Skeletal muscle cell (primary cell): ENCODE measurements at regions not wholly inside any gene's neighbourhood (a gene's known extent, or its start where the extent isn't known, plus 50 kb on each side); places are given as distances from the start of the nearest gene placed in this dataset.

Source experiments
- DNase-seq: peaks from one replicate; pipeline ENCODE4 v3.0.0-alpha.2; 2010; ENCODE audit warnings: low read depth
- H3K4me3 ChIP-seq: 2 replicates; pipeline ENCODE4 v1.5.1; 2011; ENCODE audit warnings: low read depth, mild to moderate bottlenecking, control low read depth, low read length, moderate library complexity

DNA sequence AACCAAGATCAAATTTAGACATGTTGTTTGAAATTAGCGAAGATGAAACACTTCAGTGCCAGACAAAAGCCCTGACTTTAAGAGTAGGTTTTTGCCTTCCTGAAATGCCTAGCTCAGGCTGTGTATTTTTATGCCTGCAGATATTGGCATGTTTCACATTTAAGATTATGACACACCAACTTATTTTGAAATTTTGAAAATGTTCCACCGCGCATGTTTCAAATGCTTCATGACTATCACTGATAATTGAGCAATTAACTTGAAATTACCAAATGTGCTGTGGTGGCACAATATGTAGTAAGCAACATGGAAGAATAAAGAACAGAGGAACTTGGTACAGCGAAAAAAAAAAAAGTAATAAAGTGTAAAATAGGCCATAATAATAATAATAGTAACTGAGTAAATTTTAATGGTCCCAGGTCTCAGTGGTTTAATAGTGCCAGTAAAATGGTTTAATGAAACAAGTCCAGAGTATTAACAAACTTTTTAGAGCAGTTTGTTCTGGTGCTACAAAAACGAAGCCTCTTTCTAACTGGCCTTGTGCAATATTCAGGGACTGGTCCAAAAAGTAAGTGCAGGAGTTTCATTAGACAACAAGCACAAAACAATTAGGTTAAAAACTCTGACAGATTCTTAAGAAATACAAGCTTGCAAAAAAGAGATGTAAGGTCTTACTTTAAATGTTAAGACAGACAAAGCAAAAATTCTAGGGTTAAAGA, 112.5 kb upstream of the SOX6 start:
- no peak for DNase-seq
- no peak overlapping the region for H3K4me3 ChIP-seq

DNA sequence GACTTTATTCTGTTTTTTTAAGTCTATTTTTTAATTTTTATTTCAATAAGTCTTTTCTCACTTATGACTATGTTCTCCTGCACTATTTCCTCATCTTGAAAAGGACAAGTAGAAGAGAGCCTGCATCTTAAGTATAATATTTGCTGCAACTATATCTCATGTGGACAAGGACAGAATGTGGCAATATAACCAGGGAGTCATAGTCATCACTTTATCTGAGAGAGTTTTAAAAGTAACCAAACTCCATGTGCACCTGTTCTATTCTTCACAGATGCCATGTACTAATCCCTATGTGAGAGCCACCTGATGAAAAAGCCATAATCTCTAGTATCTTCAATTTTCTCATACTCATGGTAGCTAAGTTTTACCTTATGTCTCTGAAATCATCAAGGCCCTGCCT, 104.2 kb upstream of the SOX6 start:
- DNase-seq: no peak
- H3K4me3 ChIP-seq: no peak overlapping the region

DNA sequence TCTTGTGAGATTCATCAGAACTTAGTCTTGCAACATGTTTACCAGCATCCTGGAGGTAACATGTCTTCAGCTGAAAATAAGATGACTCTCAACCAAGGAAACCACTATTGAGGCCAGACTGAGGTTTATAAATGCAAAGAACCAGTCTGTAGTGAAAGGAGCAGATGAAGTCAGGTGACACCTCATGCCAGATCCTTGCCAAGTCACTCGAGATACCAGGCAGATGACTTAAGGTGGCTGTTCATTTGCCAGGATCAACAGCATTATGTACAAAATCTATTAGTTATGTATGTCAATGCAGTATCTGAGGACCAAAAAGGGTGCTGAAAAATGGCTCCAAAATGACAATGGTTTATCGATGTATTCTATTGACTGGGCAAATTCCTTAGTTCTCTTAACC, 100.0 kb upstream of the SOX6 start:
- H3K4me3 ChIP-seq: no peak overlapping the region
- no peak for DNase-seq

DNA sequence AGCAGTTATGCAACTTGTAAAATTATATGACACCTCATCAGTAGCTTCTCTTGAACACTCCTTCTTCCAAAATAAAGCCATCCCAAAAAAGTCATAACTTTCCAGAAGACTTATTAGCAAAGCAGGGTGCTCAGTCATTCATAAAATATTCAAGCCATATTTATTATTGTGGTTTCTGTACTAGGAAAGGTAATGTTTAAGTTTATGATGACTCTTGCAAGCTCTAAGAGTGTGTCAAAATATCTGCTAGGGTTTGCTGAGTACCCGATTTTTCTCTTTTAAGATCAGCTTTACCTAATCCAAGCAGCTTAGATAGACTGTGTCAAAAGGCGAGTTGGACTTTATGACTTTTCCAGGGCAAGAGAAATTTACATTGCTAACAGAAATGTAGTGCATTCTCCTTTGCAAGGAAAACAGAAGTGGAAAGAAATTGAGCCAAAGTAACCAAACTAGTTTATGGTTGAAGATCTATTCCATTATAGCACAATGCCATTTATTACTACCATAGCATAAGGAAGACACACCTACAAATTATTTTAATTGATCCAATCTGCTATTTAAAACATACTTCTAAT, 98.0 kb upstream of the SOX6 start:
- DNase-seq: no peak
- no peak overlapping the region for H3K4me3 ChIP-seq

DNA sequence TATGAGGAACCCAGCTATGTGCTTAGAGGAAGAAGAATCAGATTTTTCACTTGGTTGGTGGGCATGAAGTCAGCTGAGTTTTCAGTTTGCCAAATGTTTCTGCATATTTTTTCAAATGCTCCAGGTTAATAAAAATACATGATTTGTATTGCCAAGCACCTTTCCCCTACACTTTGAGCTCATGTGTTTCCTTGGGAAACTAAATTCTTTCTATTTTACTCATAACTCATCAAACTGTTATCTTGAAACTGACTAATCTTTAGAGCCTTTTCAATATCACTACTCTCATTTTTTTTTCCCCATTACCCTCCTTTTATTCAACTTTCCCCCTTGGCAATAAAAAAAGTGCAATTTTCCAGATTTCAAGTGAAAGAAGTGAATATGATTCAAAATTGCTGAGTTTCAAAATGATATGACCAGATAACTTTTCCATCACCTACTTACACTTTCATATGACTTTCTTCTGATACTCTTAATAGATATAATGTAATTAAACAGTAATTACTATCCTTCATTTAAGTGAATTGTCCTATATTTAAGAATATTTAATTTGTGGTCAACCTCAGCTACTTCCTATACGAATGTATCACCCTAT, 91.9 kb upstream of the SOX6 start:
- DNase-seq: no peak
- no peak overlapping the region for H3K4me3 ChIP-seq

DNA sequence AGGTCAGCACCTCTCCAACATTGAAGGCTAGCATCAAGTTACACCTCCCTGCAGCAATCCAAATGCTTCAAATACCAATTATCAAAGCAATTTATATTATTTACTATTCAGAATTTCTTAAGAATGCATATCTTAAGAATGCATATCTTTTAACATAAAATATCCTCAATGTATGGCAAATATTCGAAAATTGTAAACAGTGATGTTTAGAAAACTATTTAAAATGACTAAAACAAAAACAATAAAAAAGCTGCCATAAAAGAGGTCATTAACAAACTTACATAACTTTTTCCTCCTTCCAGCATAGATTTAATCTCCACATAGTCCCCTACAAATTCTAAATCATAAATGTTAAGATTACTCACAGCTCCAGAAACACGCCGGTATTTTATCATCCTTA, 85.1 kb upstream of the SOX6 start:
- H3K4me3 ChIP-seq: no peak overlapping the region
- DNase-seq: no peak

DNA sequence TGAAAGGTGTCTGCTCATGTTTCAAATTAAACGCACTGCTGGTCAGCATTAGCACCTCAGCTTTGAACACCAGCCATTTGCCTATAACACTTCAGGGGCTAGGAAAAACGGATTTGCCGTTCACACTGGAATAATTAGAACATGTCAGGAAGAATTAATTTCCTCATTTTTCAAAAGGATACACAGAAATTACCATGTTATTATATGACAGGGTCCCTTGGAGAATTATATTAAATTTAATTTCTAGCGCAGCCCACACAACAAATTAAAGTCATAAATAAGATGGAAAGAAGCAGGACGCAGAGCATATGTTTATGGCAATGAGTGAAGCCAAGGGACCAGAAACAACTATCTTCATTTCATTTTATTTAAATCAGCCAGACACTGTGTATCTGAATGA, 83.8 kb upstream of the SOX6 start:
- no peak for DNase-seq
- H3K4me3 ChIP-seq: no peak overlapping the region

DNA sequence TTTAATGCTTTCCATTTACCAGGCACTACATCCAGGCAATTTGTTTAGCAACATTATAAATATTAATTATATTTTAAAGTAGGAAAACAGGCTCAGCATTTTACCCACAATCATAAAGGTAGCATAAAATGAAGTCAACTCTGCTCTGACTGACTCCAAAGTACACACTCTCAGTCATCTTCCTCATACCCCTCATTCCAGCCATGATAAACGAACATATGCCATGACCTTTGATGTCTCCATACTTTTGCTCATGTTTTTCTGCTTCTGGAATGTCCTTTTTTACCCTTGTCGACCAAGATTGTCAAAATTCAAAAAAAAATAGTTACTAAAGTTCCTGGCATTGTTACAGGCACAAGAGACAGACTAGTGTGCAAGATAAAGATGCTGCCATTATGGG, 77.7 kb upstream of the SOX6 start:
- no peak overlapping the region for H3K4me3 ChIP-seq

DNA sequence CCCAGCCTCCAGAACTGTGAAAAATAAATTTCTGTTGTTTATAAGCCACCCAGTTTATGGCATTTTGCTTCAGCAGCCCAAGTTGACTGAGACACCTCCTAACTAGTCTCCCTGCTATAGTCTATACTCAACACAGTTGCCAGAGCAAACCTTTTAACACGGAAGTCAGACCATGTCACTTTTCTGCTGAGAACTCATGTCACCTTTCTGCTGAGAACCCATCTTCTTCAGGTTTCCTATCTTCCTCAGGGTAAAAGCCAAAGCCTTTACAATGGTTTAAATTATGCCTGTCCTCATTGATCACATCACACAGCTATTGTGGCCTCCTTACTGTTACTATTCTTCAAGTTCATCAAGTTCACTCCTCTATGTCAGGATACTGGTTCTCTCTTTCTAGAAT, 74.3 kb upstream of the SOX6 start:
- DNase-seq: no peak
- no peak overlapping the region for H3K4me3 ChIP-seq

More for the DNA sequence above, 77.7 kb upstream of the SOX6 start:
- no peak for DNase-seq

DNA sequence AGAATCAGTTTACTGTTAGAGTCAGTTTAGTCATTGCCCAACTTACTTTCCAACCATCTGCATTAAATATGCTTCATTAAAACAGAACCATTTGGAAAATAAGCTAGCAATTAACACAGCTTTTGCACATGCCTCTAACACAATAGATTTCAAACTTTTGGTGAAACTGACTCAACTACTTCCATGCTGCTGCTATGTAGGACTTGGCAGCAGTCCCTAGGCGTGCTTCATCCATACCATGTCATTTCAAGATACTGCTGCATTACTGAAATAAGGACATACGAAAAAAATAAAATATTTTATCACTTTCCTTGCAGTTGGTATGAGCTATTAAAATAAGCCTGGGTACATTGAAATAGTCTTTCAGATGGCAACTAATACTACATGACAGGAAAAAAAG, 65.5 kb upstream of the SOX6 start:
- no peak overlapping the region for H3K4me3 ChIP-seq
- no peak for DNase-seq

DNA sequence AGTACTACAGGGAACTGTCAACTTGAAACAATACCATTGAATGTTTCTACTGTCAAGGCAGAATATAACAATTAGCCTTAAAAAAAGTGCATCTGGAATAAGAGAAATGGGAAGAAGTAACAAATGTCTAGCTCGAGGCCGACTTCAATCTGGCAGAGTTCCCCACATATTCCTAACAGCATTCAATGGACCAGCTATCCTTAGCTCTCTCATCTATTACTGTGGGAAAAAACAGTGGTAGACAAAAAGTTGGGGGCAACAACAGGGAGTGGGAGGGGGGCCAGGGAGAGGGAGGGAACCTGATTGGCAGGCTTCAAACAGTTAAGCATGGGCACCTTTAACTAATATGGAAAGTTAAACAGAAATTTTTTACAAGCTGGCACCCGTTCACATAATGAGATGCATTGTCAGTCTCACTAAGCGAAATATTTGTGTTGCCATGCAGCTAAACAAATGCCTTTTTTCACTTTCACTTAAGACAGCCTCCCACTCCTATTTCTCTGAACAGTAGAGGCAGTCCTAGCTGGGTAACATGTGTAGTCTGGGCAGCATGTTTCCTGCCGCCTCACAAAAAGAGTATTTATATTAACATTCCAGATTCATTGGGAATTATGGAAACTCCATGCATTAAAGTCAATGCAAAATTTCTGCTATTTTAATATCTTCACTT, 62.2 kb upstream of the SOX6 start:
- no peak overlapping the region for H3K4me3 ChIP-seq
- DNase-seq: no peak

DNA sequence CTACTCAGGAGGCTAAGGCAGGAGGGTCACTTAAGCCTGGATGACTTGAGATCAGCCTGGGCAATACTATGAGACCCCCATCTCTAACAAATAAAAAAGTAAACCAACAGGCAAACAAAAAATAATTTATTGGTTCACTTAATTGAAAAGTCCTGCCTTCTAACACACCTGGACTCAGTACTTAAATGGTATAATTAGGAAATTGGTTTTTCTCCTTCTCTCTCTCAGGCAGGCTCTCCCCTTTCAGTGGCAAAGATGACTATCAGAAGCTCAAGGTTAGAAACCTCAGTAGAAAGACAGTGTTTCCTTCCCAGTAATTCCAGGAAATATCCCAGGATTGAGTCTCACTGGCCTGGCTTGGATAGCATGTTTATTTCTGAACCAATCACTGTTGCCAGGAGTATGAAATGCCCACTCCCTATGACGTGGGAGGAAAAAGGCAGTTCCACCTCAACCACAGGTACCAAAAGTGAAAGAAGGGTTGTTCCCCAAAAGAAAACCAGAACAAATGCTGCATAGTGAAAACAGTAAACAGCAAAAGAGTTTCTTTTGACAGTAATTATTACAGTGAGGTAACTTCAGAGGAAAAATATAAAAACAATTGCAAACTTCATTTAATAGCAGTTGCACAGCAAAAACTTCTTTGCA, 56.3 kb upstream of the SOX6 start:
- H3K4me3 ChIP-seq: no peak overlapping the region
- no peak for DNase-seq

DNA sequence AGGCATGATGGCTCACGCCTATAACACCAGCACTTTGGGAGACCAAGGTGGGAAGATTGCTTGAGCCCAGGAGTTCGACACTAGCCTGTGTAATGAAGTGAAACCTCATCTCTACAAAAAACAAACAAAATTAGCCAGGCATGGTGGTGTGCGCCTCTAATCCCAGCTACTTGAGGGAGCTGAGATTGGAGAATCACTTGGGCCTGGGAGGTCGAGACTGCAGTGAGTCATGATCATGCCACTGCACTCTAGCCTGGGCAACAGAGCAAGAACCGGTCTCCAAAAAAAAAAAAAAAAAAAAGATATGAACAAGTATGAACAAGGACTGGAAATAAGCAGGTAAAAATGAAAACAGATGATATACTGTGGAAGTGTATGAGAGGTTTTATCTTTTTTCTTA, 54.1 kb upstream of the SOX6 start:
- DNase-seq: no peak

DNA sequence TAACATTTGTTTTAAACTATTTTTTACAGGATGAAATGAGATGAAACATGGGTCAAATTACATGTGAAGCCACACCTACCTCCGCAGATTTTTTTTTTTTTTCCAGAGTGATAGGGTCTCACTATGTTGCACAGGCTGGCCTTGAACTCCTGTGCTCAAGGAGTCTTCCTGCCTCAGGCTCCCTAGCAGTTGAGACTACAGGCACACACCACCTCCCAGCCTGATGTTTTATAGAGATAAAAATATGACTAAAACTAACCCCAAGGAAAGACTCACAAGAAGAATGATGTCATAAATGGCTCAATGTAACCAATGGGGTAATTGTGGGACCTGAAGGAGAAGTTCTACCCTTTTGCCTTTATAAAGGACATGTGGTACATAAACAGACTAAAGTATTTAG, 52.3 kb upstream of the SOX6 start:
- H3K4me3 ChIP-seq: no peak overlapping the region

More for the DNA sequence above, 54.1 kb upstream of the SOX6 start:
- H3K4me3 ChIP-seq: no peak overlapping the region

DNA sequence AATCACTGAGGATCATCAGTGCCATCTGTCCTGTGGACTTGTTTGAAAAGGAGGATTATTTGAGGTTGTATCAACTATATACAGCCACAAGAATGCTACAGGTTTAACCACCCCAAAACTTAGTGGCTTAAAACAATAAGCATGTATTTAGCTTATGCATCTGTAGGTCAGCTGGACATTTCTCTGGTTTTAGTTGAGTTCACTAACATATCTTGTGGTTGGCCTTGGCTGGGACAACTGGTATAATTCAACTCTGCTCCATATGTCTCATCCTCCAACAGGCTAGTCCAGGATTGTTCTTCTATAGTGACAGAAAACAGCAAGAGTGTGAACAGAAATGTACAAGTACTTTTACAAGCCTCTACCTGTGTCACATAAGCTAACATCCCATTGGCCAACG, 49.9 kb upstream of the SOX6 start:
- H3K4me3 ChIP-seq: no peak overlapping the region
- DNase-seq: peak; percentile 4

More for the DNA sequence above, 52.3 kb upstream of the SOX6 start:
- DNase-seq: no peak
